Panc1 (cell line): ENCODE measurements at regions not wholly inside any gene's neighbourhood (a gene's known extent, or its start where the extent isn't known, plus 50 kb on each side); places are given as distances from the start of the nearest gene placed in this dataset.

Experiments
- CTCF ChIP-seq: fragments of 450-650 bp; IDR thresholded peaks from 2 replicates; pipeline ENCODE4 v1.5.1; 2017; ENCODE audit warnings: mild to moderate bottlenecking
- REST ChIP-seq, 2 experiments: IDR thresholded peaks; 2 replicates each; pipeline ENCODE4 v1.6.1; 2011 to 2012; ENCODE audit warnings: low read depth in 2 of 2, control low read depth in 1 of 2, low read length in 1 of 2, mild to moderate bottlenecking in 1 of 2, moderate library complexity in 1 of 2; ENCODE audit not compliant: insufficient read depth in 1 of 2

- TF ChIP-seq CTCF (no peak), REST (IDR thresholded peaks at IDR 0.05; ENCODE audit: insufficient read depth in 1 of 2, low read depth in 2 of 2, low read length in 1 of 2) (no peak)
Measured at GRCh38 chr3:90099493-90099892, 992.1 kb downstream of the EPHA3 start.
